Activated naive CD8-positive, alpha-beta T cell (primary cell): ENCODE measurements at regions not wholly inside any gene's neighbourhood (a gene's known extent, or its start where the extent isn't known, plus 50 kb on each side); places are given as distances from the start of the nearest gene placed in this dataset.
"Not testable (repeated sequence)": the region's sequence is repeated elsewhere in the genome, so short reads cannot be mapped to it uniquely, and the experiment has no call there.

ENCODE experiments used
- H3K27ac Mint-ChIP-seq: one replicate; pipeline ENCODE4 v1.8.0; 2021; ENCODE audit warnings: mixed read lengths
- H3K27me3 Mint-ChIP-seq: one replicate; pipeline ENCODE4 v1.8.0; 2021; ENCODE audit warnings: mixed read lengths
- H3K36me3 Mint-ChIP-seq: one replicate; pipeline ENCODE4 v1.8.0; 2021; ENCODE audit warnings: mixed read lengths
- H3K4me1 Mint-ChIP-seq: one replicate; pipeline ENCODE4 v1.8.0; 2021; ENCODE audit warnings: low read depth, mixed read lengths
- H3K4me3 Mint-ChIP-seq: one replicate; pipeline ENCODE4 v1.8.0; 2021; ENCODE audit warnings: mild to moderate bottlenecking, mixed read lengths
- H3K9me3 Mint-ChIP-seq: one replicate; pipeline ENCODE4 v1.8.0; 2021; ENCODE audit warnings: low read depth, mixed read lengths

DNA sequence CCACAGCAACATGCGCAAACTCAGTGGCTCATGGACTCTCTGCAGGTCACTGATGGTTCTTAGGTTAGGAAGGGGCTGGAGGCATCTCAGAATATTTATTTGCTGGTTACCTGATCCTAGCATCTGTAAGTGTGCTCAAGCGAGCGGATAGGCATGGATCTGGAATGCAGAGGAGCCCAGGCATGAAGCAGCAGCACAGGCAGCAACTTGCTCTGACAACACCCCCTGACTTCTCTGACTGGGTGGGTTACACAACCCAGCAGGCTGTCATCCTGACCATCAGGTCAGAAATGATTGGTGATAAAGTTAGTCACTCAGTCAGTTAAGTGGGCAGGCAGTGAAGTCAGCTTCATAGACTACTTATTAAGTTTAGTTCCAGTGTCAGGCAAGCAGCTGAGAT lies 50.4 kb upstream of the CTSV start:
- H3K4me3 Mint-ChIP-seq, H3K4me1 Mint-ChIP-seq, H3K9me3 Mint-ChIP-seq, H3K36me3 Mint-ChIP-seq, H3K27ac Mint-ChIP-seq: not testable (repeated sequence)
- H3K27me3 Mint-ChIP-seq: peaks cover 24% of the 10 kb centered on the region
